Stimulated activated CD4-positive, alpha-beta T cell treated with anti-CD3 and anti-CD28 coated beads, Interleukin-2, amount 100 ng/mL, for 48 hours (primary cell): ENCODE measurements at regions not wholly inside any gene's neighbourhood (a gene's known extent, or its start where the extent isn't known, plus 50 kb on each side); places are given as distances from the start of the nearest gene placed in this dataset.
A peak's percentile ranks its signal among the peaks of the same experiment; 100 is the strongest.

Experiments
- DNase-seq, 2 donors: peaks; one replicate each; pipeline ENCODE4 v3.0.0-alpha.2; 2020

- no peak for DNase-seq
Observed at GRCh38 chrX:45852884-45853283, 652.2 kb upstream of the DIPK2B start.

DNA sequence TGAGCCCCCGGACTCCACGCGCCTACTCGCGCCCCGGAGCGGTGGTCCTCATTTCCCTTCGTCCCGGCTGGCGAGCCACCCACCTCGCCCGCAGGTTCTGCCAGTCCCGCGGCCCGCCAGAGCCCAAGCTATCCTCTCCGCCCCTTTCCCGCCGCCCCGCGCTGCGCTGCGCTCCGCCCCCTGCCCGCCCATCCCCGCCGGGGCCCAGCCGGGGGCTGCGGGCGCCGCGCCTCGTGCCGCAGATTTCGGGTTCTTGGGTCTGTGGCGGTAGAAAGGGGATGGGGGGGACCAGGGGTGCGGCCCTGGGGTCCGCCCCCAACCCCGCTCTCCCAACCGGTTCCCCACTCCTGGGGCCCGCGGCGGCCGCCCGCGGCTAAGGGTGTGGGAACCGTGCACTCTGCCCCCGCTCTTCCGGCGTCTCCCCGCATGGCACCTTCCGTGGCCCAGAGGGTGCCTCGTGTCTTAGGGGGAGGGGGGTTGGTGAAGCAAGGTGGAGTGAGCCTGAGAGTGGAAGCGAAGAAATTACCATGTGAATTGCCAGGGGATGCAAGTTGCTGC is 650.8 kb upstream of the DIPK2B start:
- DNase-seq: peak; percentile 46 to 49

DNA sequence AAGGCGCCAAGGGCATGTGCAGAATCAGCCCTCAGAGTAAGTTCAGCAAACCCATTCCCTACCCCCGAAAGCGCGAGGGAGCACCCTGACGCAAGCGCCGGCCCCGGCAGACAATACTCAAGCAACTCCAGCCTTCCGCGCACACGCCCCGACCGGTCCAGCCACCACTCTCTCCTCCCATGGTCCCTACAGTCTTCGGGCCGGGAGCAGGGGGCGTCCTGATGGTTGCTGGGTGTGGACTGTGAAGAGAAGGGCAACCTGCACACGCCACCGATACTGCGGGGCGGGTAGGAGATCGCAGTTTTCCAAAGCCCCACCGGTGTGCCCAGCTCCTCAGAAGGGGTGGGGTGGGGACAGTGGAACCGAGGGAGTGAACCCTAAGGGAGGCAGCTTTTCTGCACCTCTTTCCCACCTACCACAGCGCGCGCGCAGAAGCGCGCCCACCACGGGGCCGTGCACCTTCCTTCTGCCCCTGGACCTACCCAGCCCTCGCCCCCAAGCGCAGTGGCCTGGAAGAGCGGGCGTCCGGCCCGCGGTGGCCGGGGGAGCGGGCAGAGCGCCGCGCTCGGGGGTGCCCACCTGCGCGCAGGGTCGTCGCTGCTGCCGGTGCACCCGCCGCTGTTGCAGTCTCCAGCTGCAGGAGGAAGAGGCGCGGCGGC is 650.2 kb upstream of the DIPK2B start:
- DNase-seq: peak in 1 of 2 donors; percentile 9

GRCh38 chrX:45850197-45850774 is 649.6 kb upstream of the DIPK2B start:
- DNase-seq: peak in 1 of 2 donors; percentile 16

GRCh38 chrX:45849261-45849862 is 648.7 kb upstream of the DIPK2B start:
- no peak for DNase-seq

DNA sequence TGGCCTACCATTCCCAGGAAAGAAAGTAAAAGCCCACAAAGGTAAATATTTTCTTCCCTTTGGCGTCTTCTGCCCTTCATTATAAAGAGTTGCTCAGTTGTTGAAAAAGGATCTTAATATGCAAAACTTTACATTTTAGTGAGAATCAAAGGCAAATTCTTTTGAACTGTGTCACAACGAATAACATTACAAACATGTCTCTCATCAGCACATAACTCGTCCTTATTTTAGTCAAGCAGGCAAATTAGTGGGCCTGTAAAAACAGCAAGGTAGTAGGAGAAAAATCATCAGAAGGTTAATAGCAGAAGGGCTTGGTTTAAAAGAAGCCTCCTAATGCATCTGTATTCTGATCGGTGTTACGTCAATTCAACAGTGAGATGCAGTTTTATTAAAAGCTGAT is 647.3 kb upstream of the DIPK2B start:
- no peak for DNase-seq

DNA sequence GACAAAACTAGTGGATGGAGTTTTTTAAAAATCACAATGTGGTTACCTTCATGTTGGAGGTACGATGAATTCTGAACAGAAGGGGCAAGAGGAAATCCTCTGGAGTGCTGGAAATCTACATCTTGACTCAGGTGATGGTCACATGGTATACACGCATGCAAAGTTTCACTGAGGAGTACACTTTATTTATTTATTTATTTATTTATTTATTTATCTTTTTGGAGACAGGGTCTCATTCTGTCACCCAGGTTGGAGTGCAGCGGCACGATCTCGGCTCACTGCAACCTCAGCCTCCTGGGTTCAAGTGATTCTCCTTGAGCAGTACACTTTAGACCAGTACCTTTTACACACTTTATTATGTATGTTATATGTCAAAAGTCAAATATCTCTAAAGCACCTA is 645.7 kb upstream of the DIPK2B start:
- DNase-seq: no peak

DNA sequence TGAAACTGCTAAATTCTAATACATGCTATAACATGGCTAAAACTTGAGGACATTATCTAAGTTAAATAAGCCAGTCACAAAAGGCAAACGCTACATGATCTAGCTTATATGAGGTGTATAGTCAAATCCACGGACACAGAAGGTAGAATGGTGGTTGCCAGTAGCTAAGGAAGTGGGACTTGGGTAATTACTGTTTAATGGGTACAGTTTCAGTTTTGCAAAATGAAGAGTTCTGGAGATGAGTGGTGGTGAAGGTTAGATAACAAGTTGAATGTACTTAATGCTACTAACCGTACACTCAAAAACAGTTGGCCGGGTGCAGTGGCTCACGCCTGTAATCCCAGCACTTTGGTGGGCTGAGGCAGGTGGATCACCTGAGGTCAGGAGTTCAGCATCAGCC is 644.5 kb upstream of the DIPK2B start:
- DNase-seq: no peak

DNA sequence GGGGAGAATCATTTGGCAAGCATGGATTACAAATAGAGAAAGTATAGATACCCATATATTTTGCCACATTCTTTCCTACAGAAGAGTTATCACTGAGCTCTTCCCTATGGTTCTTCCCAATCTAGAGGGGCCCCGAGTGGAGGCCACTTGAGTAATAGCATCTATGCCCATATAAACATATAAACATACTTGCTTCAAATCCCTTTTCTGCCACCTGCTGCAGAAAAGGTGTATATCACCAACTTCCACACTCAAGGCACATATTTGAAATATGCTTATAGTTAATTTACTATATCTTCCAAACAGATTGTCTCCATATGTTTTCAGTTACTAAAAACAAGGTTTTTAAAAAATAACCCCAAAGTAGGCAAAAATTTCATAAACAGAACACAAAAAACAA is 642.8 kb upstream of the DIPK2B start:
- no peak for DNase-seq

DNA sequence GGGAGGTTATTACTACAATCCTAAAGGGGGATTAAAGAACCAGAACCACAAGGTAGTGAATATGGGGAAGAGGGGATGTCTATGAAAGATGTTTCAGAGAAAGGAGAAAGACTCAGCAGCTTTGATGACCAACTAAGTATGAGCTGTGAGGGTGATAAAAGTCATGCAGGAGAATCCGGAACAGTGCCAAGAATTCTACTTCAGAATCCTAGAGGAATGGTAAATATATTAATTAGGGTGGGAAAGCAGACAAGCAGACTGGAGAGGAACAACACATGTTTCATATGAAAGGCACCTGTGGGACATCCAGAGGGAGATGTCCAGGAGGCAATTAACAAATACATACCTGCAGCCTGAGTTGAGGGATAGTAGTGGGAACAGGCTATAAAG is 642.2 kb upstream of the DIPK2B start:
- DNase-seq: no peak

GRCh38 chrX:45842207-45842925 is 641.7 kb upstream of the DIPK2B start:
- DNase-seq: no peak

DNA sequence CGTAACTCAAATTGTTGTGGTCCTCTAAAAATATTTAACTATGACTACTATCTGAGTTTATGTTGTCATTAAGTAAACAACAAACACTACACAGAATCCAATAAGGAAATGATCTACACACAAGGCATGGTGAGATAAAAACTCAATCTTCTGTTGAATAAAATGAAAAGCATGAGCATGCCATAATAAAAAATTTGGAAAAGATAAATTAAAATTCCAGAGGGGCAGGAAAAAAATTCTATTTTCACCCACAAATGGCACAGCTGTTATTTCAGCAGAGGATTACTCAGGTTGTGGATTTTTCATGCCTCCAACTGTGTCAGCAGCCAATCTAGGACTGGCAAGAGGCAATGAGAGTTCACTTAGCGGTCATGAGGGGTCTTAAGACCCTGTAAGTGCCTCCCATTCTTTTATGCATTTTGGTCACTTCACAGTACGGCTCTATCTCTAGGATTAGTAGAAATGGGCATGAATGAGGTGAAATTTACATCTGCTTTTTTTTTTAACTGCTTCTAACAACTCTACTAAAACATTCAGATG is 639.8 kb upstream of the DIPK2B start:
- DNase-seq: no peak

DNA sequence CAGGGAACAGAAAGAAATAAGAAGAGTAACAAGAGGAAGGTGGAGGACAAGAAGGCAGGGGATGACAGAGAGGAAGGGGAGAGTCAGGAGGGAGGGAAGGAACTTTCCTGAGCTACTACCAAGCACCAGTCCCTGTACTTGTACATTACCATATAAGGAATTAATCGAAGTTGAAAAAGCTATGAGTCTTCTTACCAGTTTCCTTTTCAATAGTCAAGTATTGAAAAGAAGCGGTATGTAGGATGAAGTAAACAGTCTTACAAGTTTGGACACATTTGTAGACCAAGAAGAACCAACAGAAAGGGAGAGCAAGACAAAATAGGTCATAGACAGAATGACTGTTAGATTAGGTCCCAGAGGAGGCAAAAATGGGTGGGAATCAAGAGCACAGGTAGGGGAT is 629.7 kb upstream of the DIPK2B start:
- no peak for DNase-seq

DNA sequence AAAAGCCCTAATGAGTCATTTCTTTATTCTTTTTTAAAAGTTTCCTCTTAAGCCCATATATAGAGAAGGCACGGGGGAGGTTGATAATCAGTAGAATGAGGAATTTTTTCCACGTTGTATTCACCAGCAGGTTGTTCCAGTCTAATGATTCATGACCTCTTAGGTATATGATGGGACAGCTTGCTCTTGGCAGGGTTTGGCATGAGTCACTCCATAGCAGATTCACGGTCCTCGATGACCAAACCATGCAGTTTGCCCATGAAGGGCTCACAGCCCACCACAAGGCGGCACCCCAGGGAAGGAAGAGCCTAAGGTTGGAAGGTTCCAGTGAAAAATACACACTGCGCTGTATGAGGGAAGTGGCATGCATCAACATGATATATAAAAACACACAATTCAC is 623.8 kb upstream of the DIPK2B start:
- peak in 1 of 2 donors; percentile 46 for DNase-seq

DNA sequence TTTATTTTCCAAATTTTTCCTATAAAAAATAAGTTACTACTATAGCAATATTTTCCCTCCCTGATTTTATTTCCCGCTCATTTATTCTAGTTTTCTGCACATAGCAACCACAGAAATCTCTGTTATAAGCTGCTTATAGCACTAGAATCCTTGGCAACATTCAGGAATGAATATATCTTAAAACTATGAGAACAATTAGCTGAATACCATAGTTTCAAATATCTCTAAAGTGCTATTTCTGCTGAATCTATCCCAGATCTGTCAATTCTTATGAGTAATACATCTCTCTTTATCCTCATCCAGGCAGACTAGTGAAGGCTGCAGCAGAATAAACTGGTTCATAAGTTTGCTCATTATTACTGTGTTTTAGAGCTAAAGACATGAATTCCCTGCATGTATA is 622.9 kb upstream of the DIPK2B start:
- DNase-seq: no peak

DNA sequence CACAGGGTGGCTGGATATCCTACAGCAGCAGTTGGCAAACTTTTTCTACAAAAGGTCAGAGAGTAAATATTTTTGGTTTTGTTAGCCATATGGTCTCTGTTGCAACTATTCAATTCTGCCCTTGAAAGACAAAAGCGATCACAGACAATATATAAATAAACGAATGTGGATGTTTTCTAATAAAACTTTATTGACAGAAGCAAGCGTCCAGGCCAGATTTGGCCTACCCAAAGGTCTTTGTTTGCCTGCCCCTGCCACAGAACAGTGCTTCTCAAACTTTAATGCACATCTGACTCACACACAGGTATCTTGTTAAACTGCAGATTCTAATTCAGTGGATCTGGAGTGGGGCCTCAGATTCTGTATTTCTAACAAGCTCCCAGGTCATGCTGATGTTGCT is 621.4 kb upstream of the DIPK2B start:
- DNase-seq: no peak

GRCh38 chrX:45818913-45819312 is 618.2 kb upstream of the DIPK2B start:
- no peak for DNase-seq

- no peak for DNase-seq
Observed at GRCh38 chrX:45815441-45815840, 614.8 kb upstream of the DIPK2B start.

DNA sequence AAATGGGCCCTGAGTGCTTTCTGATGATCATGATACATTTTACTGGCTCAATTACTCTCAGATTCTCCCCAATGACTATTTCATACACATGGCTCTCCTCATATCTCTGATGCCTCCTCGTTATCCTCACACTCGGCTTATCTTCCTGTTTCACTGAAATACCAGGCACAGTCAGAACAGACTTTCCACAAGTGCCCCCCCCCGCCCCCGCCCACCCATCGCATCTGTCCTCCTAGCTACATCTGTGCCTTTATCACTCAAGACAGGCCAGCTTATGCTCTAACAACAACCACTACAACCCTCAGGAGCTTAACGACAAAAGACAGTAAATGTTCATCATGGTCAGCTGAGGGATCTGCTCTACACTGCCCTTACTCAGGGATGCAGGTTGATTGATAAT is 610.6 kb upstream of the DIPK2B start:
- no peak for DNase-seq

DNA sequence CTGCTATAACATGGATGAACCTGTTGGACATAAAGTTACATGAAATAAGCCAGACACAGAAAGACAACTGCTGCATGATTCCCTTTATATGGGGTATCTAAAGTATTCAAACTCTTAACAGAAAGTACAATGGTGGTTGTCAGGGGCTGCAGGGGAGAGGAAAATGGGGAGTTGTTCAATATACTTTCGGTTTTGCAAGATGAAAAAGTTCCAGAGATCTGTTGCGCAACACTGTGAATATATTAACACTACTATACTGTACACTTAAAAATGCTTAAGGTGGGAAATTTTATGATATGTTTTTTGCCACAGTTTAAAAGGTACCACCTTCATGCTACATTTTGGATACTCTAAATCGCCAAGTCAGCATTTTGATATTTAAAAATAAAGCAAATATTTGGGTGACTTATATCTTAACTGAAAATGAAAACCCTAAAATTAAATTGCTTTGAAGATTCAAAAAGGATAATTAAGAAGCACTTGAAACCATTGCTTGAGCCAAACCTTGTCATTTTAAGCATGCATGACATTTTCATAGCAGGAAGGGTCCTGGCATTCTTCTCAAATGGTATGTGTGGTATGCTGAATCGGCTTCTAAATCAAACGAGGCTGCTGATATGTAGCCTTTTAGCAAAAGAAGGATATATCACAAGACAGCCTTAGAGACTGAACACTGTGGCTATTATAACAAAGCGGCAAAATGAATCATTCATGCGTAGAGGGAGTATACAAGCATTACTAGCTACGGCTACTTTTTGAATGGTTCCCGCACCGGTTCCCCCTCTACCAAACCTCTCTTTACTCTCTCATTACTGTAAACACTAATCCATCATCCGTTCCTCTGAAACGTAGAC is 607.1 kb upstream of the DIPK2B start:
- DNase-seq: no peak

- no peak for DNase-seq
Observed at GRCh38 chrX:45806410-45807121, 605.9 kb upstream of the DIPK2B start.

DNA sequence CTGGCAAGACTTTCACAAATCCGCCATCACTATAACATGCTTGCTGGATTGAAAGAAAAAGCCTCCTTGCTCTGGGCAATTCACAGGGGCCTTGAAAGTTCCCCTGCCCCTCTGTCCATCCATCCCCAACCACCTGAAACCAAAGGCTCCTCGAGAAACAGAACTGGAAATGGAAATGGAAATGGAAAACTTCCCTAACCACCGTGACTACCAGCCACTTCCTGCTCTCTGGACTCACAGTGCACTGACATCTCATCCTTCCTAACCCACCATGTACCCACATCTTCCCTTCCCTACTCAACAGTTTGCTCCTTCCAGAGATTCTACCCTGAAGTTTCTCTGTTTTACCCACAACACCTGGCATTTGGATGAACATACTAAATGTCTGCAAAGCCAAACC is 603.6 kb upstream of the DIPK2B start:
- DNase-seq: no peak
